ENCODE measurements at regions not wholly inside any gene's neighbourhood (a gene's known extent, or its start where the extent isn't known, plus 50 kb on each side); places are given as distances from the start of the nearest gene placed in this dataset.

DNA sequence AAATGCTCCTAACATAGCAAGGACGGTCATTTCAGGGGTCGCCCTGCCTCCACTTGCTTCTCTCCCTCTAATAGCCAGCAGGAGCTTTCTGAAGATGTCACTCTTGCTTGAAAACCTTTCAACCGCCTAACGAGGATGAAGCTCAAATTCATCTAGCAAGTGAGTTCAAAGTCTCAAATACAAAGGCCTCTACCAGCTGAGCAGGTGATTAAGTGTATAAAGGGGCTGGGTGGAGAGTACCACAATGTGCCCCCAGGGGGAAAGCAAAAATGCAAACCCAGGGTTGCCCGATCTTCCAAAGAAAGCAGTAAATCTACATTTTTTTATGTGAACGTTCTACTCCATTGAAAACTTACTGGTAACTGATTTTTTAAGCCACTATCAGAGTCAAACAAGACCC lies 50.4 kb upstream of the GRIP2 start:
- Mint-ChIP-seq H3K9me3 (ENCODE audit: unreplicated experiment) (no peaks in the 10 kb centered on the region), H3K27me3 (ENCODE audit: unreplicated experiment) (peaks cover 2% of the 10 kb centered on the region), H3K27ac (ENCODE audit: unreplicated experiment) (no peak overlapping the region), H3K36me3 (ENCODE audit: unreplicated experiment) (no peaks in the 10 kb centered on the region), H3K4me1 (ENCODE audit: low read depth, unreplicated experiment) (no peaks in the 10 kb centered on the region), H3K4me3 (ENCODE audit: unreplicated experiment) (no peak overlapping the region)
- TF ChIP-seq, protein P1, sequence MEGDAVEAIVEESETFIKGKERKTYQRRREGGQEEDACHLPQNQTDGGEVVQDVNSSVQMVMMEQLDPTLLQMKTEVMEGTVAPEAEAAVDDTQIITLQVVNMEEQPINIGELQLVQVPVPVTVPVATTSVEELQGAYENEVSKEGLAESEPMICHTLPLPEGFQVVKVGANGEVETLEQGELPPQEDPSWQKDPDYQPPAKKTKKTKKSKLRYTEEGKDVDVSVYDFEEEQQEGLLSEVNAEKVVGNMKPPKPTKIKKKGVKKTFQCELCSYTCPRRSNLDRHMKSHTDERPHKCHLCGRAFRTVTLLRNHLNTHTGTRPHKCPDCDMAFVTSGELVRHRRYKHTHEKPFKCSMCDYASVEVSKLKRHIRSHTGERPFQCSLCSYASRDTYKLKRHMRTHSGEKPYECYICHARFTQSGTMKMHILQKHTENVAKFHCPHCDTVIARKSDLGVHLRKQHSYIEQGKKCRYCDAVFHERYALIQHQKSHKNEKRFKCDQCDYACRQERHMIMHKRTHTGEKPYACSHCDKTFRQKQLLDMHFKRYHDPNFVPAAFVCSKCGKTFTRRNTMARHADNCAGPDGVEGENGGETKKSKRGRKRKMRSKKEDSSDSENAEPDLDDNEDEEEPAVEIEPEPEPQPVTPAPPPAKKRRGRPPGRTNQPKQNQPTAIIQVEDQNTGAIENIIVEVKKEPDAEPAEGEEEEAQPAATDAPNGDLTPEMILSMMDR (IDR thresholded peaks at IDR 0.05; ENCODE audit: partially characterized antibody, unreplicated experiment): no peak
- DNase-seq: no peak

DNA sequence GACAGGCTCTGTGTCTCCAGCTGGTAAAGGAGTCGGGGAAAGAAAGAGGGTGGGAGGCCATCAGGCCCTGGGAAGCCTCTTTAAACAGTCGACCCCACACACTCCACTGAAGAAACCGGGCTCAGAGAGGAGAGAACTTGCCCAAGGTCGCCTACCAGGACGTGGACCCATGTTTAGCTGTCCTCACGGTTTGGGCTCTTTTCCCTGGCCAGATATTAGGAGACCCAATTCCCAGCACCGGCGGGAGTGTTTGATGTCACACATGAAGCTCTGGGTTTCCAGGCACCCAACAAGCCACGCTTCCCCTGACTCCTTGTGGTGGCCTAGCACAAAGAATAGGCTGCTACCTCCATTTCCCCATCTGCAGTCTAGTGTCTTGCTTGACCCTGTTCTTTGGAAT lies 52.2 kb upstream of the GRIP2 start:
- TF ChIP-seq, protein P1 (IDR thresholded peaks at IDR 0.05; ENCODE audit: partially characterized antibody, unreplicated experiment): no peak
- Mint-ChIP-seq H3K36me3 (ENCODE audit: unreplicated experiment) (no peaks in the 10 kb centered on the region), H3K27ac (ENCODE audit: unreplicated experiment) (no peak overlapping the region), H3K27me3 (ENCODE audit: unreplicated experiment) (peaks cover 5% of the 10 kb centered on the region), H3K4me3 (ENCODE audit: unreplicated experiment) (no peak overlapping the region), H3K4me1 (ENCODE audit: low read depth, unreplicated experiment) (no peaks in the 10 kb centered on the region), H3K9me3 (ENCODE audit: unreplicated experiment) (peaks cover 4% of the 10 kb centered on the region)
- no peak for DNase-seq

GRCh38 chr3:14592836-14593235 lies 52.7 kb upstream of the GRIP2 start:
- Mint-ChIP-seq H3K27ac (ENCODE audit: unreplicated experiment) (no peak overlapping the region), H3K9me3 (ENCODE audit: unreplicated experiment) (peaks cover 4% of the 10 kb centered on the region), H3K36me3 (ENCODE audit: unreplicated experiment) (no peaks in the 10 kb centered on the region), H3K4me1 (ENCODE audit: low read depth, unreplicated experiment) (no peaks in the 10 kb centered on the region), H3K4me3 (ENCODE audit: unreplicated experiment) (no peak overlapping the region), H3K27me3 (ENCODE audit: unreplicated experiment) (peaks cover 5% of the 10 kb centered on the region)
- DNase-seq: no peak
- TF ChIP-seq, protein P1 (IDR thresholded peaks at IDR 0.05; ENCODE audit: partially characterized antibody, unreplicated experiment): no peak

- Mint-ChIP-seq H3K27me3 (ENCODE audit: unreplicated experiment) (peaks cover 8% of the 10 kb centered on the region), H3K36me3 (ENCODE audit: unreplicated experiment) (no peaks in the 10 kb centered on the region), H3K9me3 (ENCODE audit: unreplicated experiment) (peaks cover 4% of the 10 kb centered on the region), H3K4me3 (ENCODE audit: unreplicated experiment) (no peak overlapping the region), H3K27ac (ENCODE audit: unreplicated experiment) (no peak overlapping the region), H3K4me1 (ENCODE audit: low read depth, unreplicated experiment) (peaks cover 5% of the 10 kb centered on the region)
- TF ChIP-seq, protein P1 (IDR thresholded peaks at IDR 0.05; ENCODE audit: partially characterized antibody, unreplicated experiment): no peak
- DNase-seq: no peak
Measured at GRCh38 chr3:14594234-14594633, 54.1 kb upstream of the GRIP2 start.

- DNase-seq: no peak
- H3K27me3 Mint-ChIP-seq (ENCODE audit: unreplicated experiment): peaks cover 18% of the 10 kb centered on the region
- no peak overlapping the region for H3K4me3 Mint-ChIP-seq (ENCODE audit: unreplicated experiment)
- H3K27ac Mint-ChIP-seq (ENCODE audit: unreplicated experiment): no peak overlapping the region
- H3K36me3 Mint-ChIP-seq (ENCODE audit: unreplicated experiment): no peaks in the 10 kb centered on the region
- H3K4me1 Mint-ChIP-seq (ENCODE audit: low read depth, unreplicated experiment): peaks cover 5% of the 10 kb centered on the region
- H3K9me3 Mint-ChIP-seq (ENCODE audit: unreplicated experiment): peaks cover 4% of the 10 kb centered on the region
- TF ChIP-seq, protein P1 (IDR thresholded peaks at IDR 0.05; ENCODE audit: partially characterized antibody, unreplicated experiment): no peak
Measured at GRCh38 chr3:14595561-14595960, 55.4 kb upstream of the GRIP2 start.

All from glutamatergic neuron (in vitro differentiated cells).